GM21737 (cell line): ENCODE measurements at regions not wholly inside any gene's neighbourhood (a gene's known extent, or its start where the extent isn't known, plus 50 kb on each side); places are given as distances from the start of the nearest gene placed in this dataset.
"Not testable (repeated sequence)": the region's sequence is repeated elsewhere in the genome, so short reads cannot be mapped to it uniquely, and the experiment has no call there.

Experiments used
- ATAC-seq: cut with Tn5 transposase; IDR thresholded peaks from one replicate; pipeline ENCODE4 v1.9.1; 2021; ENCODE audit warnings: mild to moderate bottlenecking, moderate library complexity; ENCODE audit not compliant: unreplicated experiment

- no peak for ATAC-seq
Measured at GRCh38 chr12:103011974-103012763, 54.7 kb downstream of the ASCL1 start.

GRCh38 chr12:103012884-103013283 is 55.4 kb downstream of the ASCL1 start:
- ATAC-seq, result no peak

DNA sequence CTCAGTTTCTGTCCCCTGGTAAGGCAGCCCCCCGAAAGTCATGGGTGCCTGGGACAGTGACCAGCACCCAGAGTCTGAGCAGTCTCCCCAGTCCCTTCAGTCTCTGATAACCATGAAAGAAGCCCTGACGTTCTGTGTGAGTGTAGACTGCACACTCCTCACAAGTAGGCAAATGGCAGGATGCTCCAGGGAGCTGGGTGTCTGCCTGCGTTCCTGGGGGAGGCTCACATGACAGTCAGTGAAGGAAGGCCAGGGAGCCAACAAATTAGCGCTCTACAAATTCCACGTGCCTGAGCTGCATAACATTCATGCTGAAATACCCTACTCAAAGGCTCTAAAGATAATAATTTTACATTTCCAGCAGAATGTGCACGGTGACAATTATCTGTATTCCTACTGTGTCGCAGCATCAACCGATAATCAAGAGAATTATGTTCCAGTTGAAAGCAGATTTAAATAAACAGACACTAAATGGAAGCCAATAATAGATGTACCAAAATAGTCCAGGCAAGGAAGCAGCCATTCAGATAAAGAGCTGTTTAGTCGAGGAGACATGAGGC is 56.3 kb downstream of the ASCL1 start:
- ATAC-seq, result no peak

DNA sequence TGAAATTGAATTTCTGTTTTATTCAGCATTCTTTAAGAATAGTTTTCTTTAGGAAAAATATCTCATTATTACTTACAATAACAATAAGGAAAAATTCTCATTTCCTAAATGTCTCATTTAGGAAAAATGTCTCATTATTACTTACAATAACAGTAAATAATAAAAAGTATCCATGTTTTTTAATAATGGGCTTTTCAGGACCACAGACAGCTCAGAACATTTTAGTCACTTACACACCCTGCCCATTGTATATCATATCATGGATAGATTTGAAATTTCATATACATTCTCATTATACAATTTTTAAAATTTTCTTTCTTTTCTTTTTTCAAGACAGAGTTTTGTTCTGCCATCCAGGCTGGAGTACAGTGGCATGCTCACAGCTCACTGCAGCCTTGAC is 58.9 kb downstream of the ASCL1 start:
- no peak for ATAC-seq

GRCh38 chr12:103020839-103021238 is 63.4 kb downstream of the ASCL1 start:
- no peak for ATAC-seq

- no peak for ATAC-seq
Measured at GRCh38 chr12:103021538-103022218, 64.2 kb downstream of the ASCL1 start.

GRCh38 chr12:103024650-103025049 is 67.2 kb downstream of the ASCL1 start:
- ATAC-seq, result no peak

GRCh38 chr12:103026643-103027042 is 69.2 kb downstream of the ASCL1 start:
- ATAC-seq, result not testable (repeated sequence)

- ATAC-seq, result no peak
Measured at GRCh38 chr12:103028881-103029639, 71.6 kb downstream of the ASCL1 start.

DNA sequence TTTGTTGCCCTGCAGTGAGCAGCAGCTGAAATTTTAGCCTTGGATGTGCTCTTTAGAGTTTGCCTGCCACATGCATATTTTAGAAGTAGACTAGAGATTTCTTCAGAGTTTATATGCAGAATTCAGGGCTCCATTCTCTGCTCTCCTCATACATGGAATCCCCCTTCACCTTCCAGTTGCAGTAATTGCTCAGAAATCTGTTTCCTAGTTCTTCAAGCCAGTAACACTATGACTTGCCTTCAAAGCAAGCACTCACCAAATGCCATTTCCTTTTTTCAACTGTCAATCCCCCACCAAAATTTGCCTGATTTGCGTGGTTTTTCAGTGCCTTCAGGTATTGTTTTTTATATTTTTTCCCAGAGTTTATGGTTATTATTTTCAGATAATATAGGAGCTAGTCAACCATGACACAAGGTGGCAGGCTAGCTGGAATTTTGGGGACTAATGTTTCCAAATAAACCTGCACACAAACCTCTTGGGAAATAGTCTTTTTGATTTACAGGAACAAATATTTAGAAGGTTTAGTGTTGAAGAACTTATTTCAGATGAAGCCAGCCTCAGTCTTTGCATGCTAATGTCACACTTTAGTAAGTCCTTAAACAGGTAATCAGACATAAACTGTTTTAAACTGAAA is 79.2 kb downstream of the ASCL1 start:
- ATAC-seq, result no peak

- no peak for ATAC-seq
Measured at GRCh38 chr12:103043531-103044486, 86.3 kb downstream of the ASCL1 start.

DNA sequence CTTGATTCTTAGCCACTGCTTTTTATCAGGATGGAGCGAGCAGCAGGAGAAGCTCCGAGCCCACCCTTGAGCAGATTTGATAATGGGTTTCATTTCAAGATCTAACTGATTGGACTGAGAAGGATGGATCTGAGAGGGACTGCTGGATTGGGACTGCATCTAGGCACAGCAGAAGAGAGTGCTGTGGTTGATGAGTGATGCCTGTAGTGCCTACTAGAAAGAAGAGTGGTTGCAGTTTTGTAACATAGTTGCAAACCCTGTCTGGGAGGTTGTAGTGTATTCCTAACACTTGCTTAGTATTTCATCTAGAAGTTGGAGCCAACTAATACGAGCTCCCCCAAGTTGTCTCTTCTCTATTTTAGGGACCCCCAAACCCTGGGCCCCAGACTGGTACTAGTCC is 88.7 kb downstream of the ASCL1 start:
- no peak for ATAC-seq

DNA sequence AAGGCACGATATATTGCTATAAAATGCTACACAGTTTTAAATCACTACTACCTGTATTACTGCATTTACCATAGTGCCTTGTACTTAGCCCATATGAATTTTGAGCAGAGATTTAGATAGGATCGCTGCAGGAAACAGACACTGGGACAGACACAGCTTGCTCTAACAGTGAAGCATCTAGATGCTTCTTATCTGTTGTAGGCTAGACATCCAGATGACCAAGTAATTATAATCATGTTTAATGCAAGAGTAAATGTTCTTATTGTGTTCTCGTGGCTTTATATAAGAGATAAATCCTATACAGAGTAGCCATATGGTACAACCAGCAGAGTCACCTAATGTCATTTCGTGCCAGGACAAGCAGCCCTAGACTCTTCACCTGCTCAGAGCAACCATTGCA is 92.8 kb downstream of the ASCL1 start:
- no peak for ATAC-seq

- ATAC-seq, result no peak
Measured at GRCh38 chr12:103053089-103053488, 95.6 kb downstream of the ASCL1 start.

- ATAC-seq, result no peak
Measured at GRCh38 chr12:103073630-103074029, 116.2 kb downstream of the ASCL1 start.

DNA sequence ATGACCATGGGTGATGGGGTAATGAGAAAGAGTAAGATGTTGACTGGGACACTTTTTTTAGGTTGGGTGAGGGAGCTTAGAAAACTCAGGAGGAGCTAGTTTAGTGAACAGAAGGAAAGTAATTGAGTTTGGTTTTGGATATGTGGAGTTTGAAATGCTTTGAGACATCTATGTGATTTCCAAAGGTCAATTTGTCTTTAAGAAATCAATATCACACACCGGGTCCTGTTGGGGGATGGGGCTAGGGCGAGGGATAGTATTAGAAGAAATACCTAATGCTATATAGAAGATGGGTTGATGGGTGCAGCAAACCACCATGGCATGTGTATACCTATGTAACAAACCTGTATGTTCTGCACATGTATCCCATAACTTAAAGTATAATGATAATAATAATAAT is 118.4 kb downstream of the ASCL1 start:
- no peak for ATAC-seq

DNA sequence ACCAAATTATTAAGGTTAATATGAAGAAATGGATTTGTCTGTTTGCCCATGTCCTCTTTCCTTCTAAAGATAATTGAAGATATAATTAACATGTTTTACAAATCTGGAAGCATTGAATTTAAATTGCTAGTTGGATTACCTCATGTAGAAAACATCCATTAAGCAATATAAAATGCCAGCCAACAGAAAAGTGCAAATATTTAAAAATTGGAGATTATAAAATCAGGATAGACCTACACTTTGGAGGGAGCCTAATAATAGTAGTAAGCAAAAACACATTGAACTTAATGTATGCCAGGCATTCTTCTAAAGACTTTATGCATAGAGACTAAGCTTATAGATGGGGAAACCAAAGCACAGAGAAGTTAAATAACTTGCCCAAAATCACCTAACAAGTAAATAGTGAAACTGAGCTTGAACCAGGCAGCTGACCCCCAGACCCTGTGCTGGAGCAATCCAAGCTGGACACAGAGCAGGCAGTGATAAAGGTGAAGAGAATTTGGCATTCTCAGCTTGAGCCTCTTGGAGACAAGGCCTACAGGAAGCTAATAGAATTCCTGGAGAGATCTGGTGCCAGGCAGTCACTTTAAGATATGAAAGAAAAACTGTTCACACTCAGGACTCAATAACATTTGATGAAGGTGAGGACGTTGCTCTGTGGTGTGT is 119.8 kb downstream of the ASCL1 start:
- ATAC-seq, result no peak

GRCh38 chr12:103085541-103085940 is 128.1 kb downstream of the ASCL1 start:
- no peak for ATAC-seq

GRCh38 chr12:103086471-103086870 is 129.0 kb downstream of the ASCL1 start:
- no peak for ATAC-seq
